K562 (cell line): ENCODE measurements at regions not wholly inside any gene's neighbourhood (a gene's known extent, or its start where the extent isn't known, plus 50 kb on each side); places are given as distances from the start of the nearest gene placed in this dataset.
"Not testable (repeated sequence)": the region's sequence is repeated elsewhere in the genome, so short reads cannot be mapped to it uniquely, and the experiment has no call there.

Experiments
- ATF3 ChIP-seq, 2 experiments: fragments of 450-650 bp in 1 of 2; sonication (generic) in 1 of 2; formaldehyde crosslinking in 1 of 2; IDR thresholded peaks in 1 of 2; conservative IDR thresholded peaks in 1 of 2; 2 replicates each; pipeline versions ENCODE4 v1.6.1 to v1.8.1; 2016 to 2023; ENCODE audit warnings: mild to moderate bottlenecking in 2 of 2, moderate library complexity in 2 of 2, inconsistent platforms in 1 of 2, missing genetic modification reagents in 1 of 2
- BHLHE40 ChIP-seq: IDR thresholded peaks from 2 replicates; pipeline ENCODE4 v1.6.1; 2011; ENCODE audit warnings: low read length, improper control_type of control experiment
- CHD1 ChIP-seq: fragments of 200-600 bp; sonication (generic); IDR thresholded peaks from one replicate; pipeline ENCODE4 v1.6.1; 2012; ENCODE audit warnings: mild to moderate bottlenecking, moderate library complexity, low read length, inconsistent platforms
- CTCF ChIP-seq, 3 experiments: IDR thresholded peaks in 2 of 3; conservative IDR thresholded peaks in 1 of 3; 2 replicates each; pipeline ENCODE4 v1.5.1; 2011 to 2012; ENCODE audit warnings: low read length in 3 of 3, mild to moderate bottlenecking in 3 of 3, control low read depth in 2 of 3, improper control_type of control experiment in 1 of 3, inconsistent platforms in 1 of 3, low read depth in 1 of 3, mixed read lengths in 1 of 3, moderate library complexity in 1 of 3; ENCODE audit not compliant: insufficient read depth in 2 of 3
- E4F1 ChIP-seq: fragments of 250-450 bp; sonication (Bioruptor Pico); IDR thresholded peaks from 2 replicates; pipeline ENCODE4 v1.5.0; 2021; ENCODE audit warnings: mild to moderate bottlenecking, borderline replicate concordance
- EZH2 ChIP-seq: IDR thresholded peaks from 2 replicates; pipeline ENCODE4 v1.6.1; 2012; ENCODE audit warnings: low read depth, mild to moderate bottlenecking, inconsistent platforms, low read length, borderline replicate concordance
- FOXM1 ChIP-seq, 2 experiments: fragments of 450-650 bp in 1 of 2; sonication (generic) in 1 of 2; formaldehyde crosslinking in 1 of 2; IDR thresholded peaks; 2 replicates each; pipeline versions ENCODE4 v1.6.1 to v1.9.0; 2017 to 2022; ENCODE audit warnings: low read depth in 2 of 2, mild to moderate bottlenecking in 2 of 2, missing genetic modification reagents in 1 of 2, moderate library complexity in 1 of 2
- HES1 ChIP-seq: fragments of 450-650 bp; IDR thresholded peaks from 2 replicates; pipeline ENCODE4 v1.6.1; 2016; ENCODE audit warnings: low read depth, mild to moderate bottlenecking, moderate library complexity
- SIX5 ChIP-seq, 2 experiments: IDR thresholded peaks; 2 replicates each; pipeline ENCODE4 v1.6.1; 2011; ENCODE audit warnings: low read length in 2 of 2, borderline replicate concordance in 1 of 2, low read depth in 1 of 2, mild to moderate bottlenecking in 1 of 2, moderate library complexity in 1 of 2; ENCODE audit not compliant: insufficient read depth in 1 of 2
- TBP ChIP-seq: optimal IDR thresholded peaks from 2 replicates; pipeline ENCODE3; 2011; ENCODE audit warnings: low read depth, low read length, improper control_type of control experiment
- ZBTB11 ChIP-seq, 3 experiments: fragments of 200-800 bp in 1 of 3; fragments of 250-450 bp in 1 of 3; fragments of 450-650 bp in 1 of 3; sonication (Bioruptor Pico) in 1 of 3; sonication (Bioruptor generic) in 1 of 3; formaldehyde crosslinking in 1 of 3; IDR thresholded peaks; 2 replicates each; pipeline versions ENCODE4 v1.6.1 to v1.8.0; 2016 to 2022; ENCODE audit warnings: mild to moderate bottlenecking in 2 of 3, missing genetic modification characterization in 2 of 3, missing compliant biosample characterization in 1 of 3, moderate library complexity in 1 of 3
- ZC3H11A ChIP-seq: IDR thresholded peaks from 2 replicates; pipeline ENCODE4 v1.6.1; 2012; ENCODE audit warnings: low read depth, low read length, improper control_type of control experiment

- not testable (repeated sequence) for TF ChIP-seq HES1; SIX5 (IDR thresholded peaks at IDR 0.05; ENCODE audit: borderline replicate concordance in 1 of 2, insufficient read depth in 1 of 2, low read depth in 1 of 2, low read length in 2 of 2); EZH2; ZBTB11 (CRISPR knock-in tag; IDR thresholded peaks at IDR 0.05); E4F1 (CRISPR knock-in tag); CHD1; FOXM1 (IDR thresholded peaks at IDR 0.05; ENCODE audit: low read depth); FOXM1 (CRISPR knock-in tag; IDR thresholded peaks at IDR 0.05; ENCODE audit: low read depth); ZC3H11A; TBP; BHLHE40; CTCF (IDR thresholded peaks at IDR 0.05 in 2 of 3, conservative IDR thresholded peaks at IDR 0.05 in 1 of 3; ENCODE audit: insufficient read depth in 2 of 3, low read depth in 1 of 3, low read length in 3 of 3); ATF3 (IDR thresholded peaks at IDR 0.05); ATF3 (CRISPR knock-in tag; conservative IDR thresholded peaks at IDR 0.05)
Measured at GRCh38 chr9:75500940-75501339, 389.5 kb upstream of the PCSK5 start.
